Fibroblast of lung (primary cell): ENCODE measurements at regions not wholly inside any gene's neighbourhood (a gene's known extent, or its start where the extent isn't known, plus 50 kb on each side); places are given as distances from the start of the nearest gene placed in this dataset.

Experiments used
- DNase-seq, 2 donors: peaks; one replicate each; pipeline versions ENCODE4 v3.0.0 to v3.0.0-alpha.2; 2010; ENCODE audit warnings: low read depth in 2 of 2
- H2AFZ ChIP-seq: 2 replicates; pipeline ENCODE4 v1.5.1; 2012; ENCODE audit warnings: low read length, control low read depth, inconsistent platforms
- H3K27ac ChIP-seq: 2 replicates; pipeline ENCODE4 v1.5.1; 2011; ENCODE audit warnings: low read length, control low read depth; ENCODE audit not compliant: insufficient read depth
- H3K27me3 ChIP-seq: 2 replicates; pipeline ENCODE4 v1.5.1; 2011; ENCODE audit warnings: mild to moderate bottlenecking, low read length; ENCODE audit not compliant: control insufficient read depth, insufficient read depth
- H3K36me3 ChIP-seq: 2 replicates; pipeline ENCODE4 v1.5.1; 2011; ENCODE audit warnings: low read length; ENCODE audit not compliant: control insufficient read depth, insufficient read depth
- H3K4me1 ChIP-seq: 2 replicates; pipeline ENCODE4 v1.5.1; 2011; ENCODE audit warnings: low read length; ENCODE audit not compliant: control insufficient read depth, insufficient read depth; ENCODE audit errors: extremely low read depth
- H3K4me2 ChIP-seq: 2 replicates; pipeline ENCODE4 v1.5.1; 2011; ENCODE audit warnings: low read length, control low read depth; ENCODE audit not compliant: insufficient read depth; ENCODE audit errors: extremely low read depth
- H3K4me3 ChIP-seq, 4 experiments: fragments of 200-600 bp in 1 of 4; sonication (generic) in 1 of 4; replicated peaks in 1 of 4; 2 replicates each; pipeline ENCODE4 v1.5.1; 2011 to 2016; ENCODE audit warnings: low read length in 4 of 4, low read depth in 3 of 4, mild to moderate bottlenecking in 3 of 4, control low read depth in 2 of 4, inconsistent platforms in 1 of 4, mixed read lengths in 1 of 4; ENCODE audit not compliant: insufficient read depth in 1 of 4; ENCODE audit errors: control extremely low read depth in 1 of 4
- H3K79me2 ChIP-seq: 2 replicates; pipeline ENCODE4 v1.5.1; 2012; ENCODE audit warnings: mild to moderate bottlenecking, low read length, inconsistent platforms; ENCODE audit not compliant: control insufficient read depth, insufficient read depth
- H3K9ac ChIP-seq: 2 replicates; pipeline ENCODE4 v1.5.1; 2011; ENCODE audit warnings: mild to moderate bottlenecking, low read length, control low read depth; ENCODE audit not compliant: insufficient read depth
- H3K9me3 ChIP-seq: 2 replicates; pipeline ENCODE4 v1.5.1; 2012; ENCODE audit warnings: low read depth, low read length; ENCODE audit not compliant: control insufficient read depth, insufficient read depth
- H4K20me1 ChIP-seq: 2 replicates; pipeline ENCODE4 v1.5.1; 2011; ENCODE audit warnings: low read length; ENCODE audit not compliant: control insufficient read depth, insufficient read depth; ENCODE audit errors: extremely low read depth
- CTCF ChIP-seq, 2 donors: IDR thresholded peaks in 1 of 2; conservative IDR thresholded peaks in 1 of 2; 1 replicate in 1 of 2; 2 replicates in 1 of 2; pipeline ENCODE4 v1.5.1; 2011 to 2012; ENCODE audit warnings: low read length in 2 of 2, control low read depth in 1 of 2, inconsistent platforms in 1 of 2, low read depth in 1 of 2, mild to moderate bottlenecking in 1 of 2
- EZH2 ChIP-seq: IDR thresholded peaks from 2 replicates; pipeline ENCODE4 v1.5.1; 2012; ENCODE audit warnings: low read length, control low read depth, mild to moderate bottlenecking; ENCODE audit errors: missing control alignments

- Histone ChIP-seq H3K27me3 (no peaks in the 10 kb centered on the region), H4K20me1 (no peaks in the 10 kb centered on the region), H3K4me1 (no peaks in the 10 kb centered on the region), H3K4me3 (no peak overlapping the region), H3K27ac (no peak overlapping the region), H3K79me2 (no peaks in the 10 kb centered on the region), H2AFZ (no peak overlapping the region), H3K9me3 (no peaks in the 10 kb centered on the region), H3K9ac (no peak overlapping the region), H3K36me3 (no peaks in the 10 kb centered on the region), H3K4me2 (no peak overlapping the region)
- no peak for DNase-seq
- TF ChIP-seq EZH2: no peak
- TF ChIP-seq CTCF (conservative IDR thresholded peaks at IDR 0.05 in 1 of 2, IDR thresholded peaks at IDR 0.05 in 1 of 2; ENCODE audit: low read depth in 1 of 2, low read length in 2 of 2): no peak
These were observed 51.7 kb upstream of the AFF2 start for GRCh38 chrX:148448686-148449085.
